NCI-H226 (cell line): ENCODE measurements at regions not wholly inside any gene's neighbourhood (a gene's known extent, or its start where the extent isn't known, plus 50 kb on each side); places are given as distances from the start of the nearest gene placed in this dataset.
"Not testable (repeated sequence)": the region's sequence is repeated elsewhere in the genome, so short reads cannot be mapped to it uniquely, and the experiment has no call there.

ENCODE experiments used
- DNase-seq: peaks from one replicate; pipeline ENCODE4 v3.0.0-alpha.2; 2015

GRCh38 chr6:157727629-157728182 lies 95.3 kb upstream of the SNX9 start:
- DNase-seq, result no peak

- DNase-seq, result no peak
Observed at GRCh38 chr6:157728183-157728881, 94.7 kb upstream of the SNX9 start.

GRCh38 chr6:157731221-157731620 lies 91.8 kb upstream of the SNX9 start:
- DNase-seq, result no peak

- peak; percentile 28 for DNase-seq
Observed at GRCh38 chr6:157732007-157732406, 91.0 kb upstream of the SNX9 start.

GRCh38 chr6:157732416-157733161 lies 90.5 kb upstream of the SNX9 start:
- no peak for DNase-seq

GRCh38 chr6:157736555-157736954 lies 86.5 kb upstream of the SNX9 start:
- DNase-seq, result not testable (repeated sequence)

GRCh38 chr6:157741321-157741947 lies 81.6 kb upstream of the SNX9 start:
- no peak for DNase-seq

GRCh38 chr6:157741948-157742556 lies 81.0 kb upstream of the SNX9 start:
- DNase-seq, result no peak

GRCh38 chr6:157744102-157744601 lies 78.9 kb upstream of the SNX9 start:
- DNase-seq, result no peak

GRCh38 chr6:157746897-157747296 lies 76.1 kb upstream of the SNX9 start:
- no peak for DNase-seq

- DNase-seq, result peak; percentile 85
Observed at GRCh38 chr6:157747370-157747769, 75.7 kb upstream of the SNX9 start.

GRCh38 chr6:157748839-157749571 lies 74.0 kb upstream of the SNX9 start:
- no peak for DNase-seq

- DNase-seq, result not testable (repeated sequence)
Observed at GRCh38 chr6:157750973-157751372, 72.1 kb upstream of the SNX9 start.

- no peak for DNase-seq
Observed at GRCh38 chr6:157751547-157752200, 71.4 kb upstream of the SNX9 start.

GRCh38 chr6:157752879-157753278 lies 70.2 kb upstream of the SNX9 start:
- DNase-seq, result not testable (repeated sequence)

GRCh38 chr6:157753291-157753690 lies 69.8 kb upstream of the SNX9 start:
- DNase-seq, result peak; percentile 53

- DNase-seq, result not testable (repeated sequence)
Observed at GRCh38 chr6:157753801-157754200, 69.2 kb upstream of the SNX9 start.

GRCh38 chr6:157754351-157754750 lies 68.7 kb upstream of the SNX9 start:
- no peak for DNase-seq

GRCh38 chr6:157755032-157755745 lies 67.9 kb upstream of the SNX9 start:
- DNase-seq, result no peak

- DNase-seq, result no peak
Observed at GRCh38 chr6:157755746-157756411, 67.2 kb upstream of the SNX9 start.
